ENCODE measurements at regions not wholly inside any gene's neighbourhood (a gene's known extent, or its start where the extent isn't known, plus 50 kb on each side); places are given as distances from the start of the nearest gene placed in this dataset.

- TF ChIP-seq CTCF (IDR thresholded peaks at IDR 0.05), result no peak
Measured at GRCh38 chr4:66794390-66795034, 750.8 kb downstream of the CENPC start.

GRCh38 chr4:66791686-66792085, 753.6 kb downstream of the CENPC start:
- TF ChIP-seq CTCF (IDR thresholded peaks at IDR 0.05), result no peak

GRCh38 chr4:66785479-66785878, 759.8 kb downstream of the CENPC start:
- no peak for TF ChIP-seq CTCF (IDR thresholded peaks at IDR 0.05)

GRCh38 chr4:66777097-66777496, 768.2 kb downstream of the CENPC start:
- peak; percentile 48 for TF ChIP-seq CTCF (IDR thresholded peaks at IDR 0.05)

GRCh38 chr4:66769441-66769840, 775.9 kb downstream of the CENPC start:
- no peak for TF ChIP-seq CTCF (IDR thresholded peaks at IDR 0.05)

- no peak for TF ChIP-seq CTCF (IDR thresholded peaks at IDR 0.05)
Measured at GRCh38 chr4:66767442-66767841, 777.9 kb downstream of the CENPC start.

- no peak for TF ChIP-seq CTCF (IDR thresholded peaks at IDR 0.05)
Measured at GRCh38 chr4:66766557-66766956, 778.7 kb downstream of the CENPC start.

- no peak for TF ChIP-seq CTCF (IDR thresholded peaks at IDR 0.05)
Measured at GRCh38 chr4:66750273-66750672, 795.0 kb downstream of the CENPC start.
